ENCODE measurements at regions not wholly inside any gene's neighbourhood (a gene's known extent, or its start where the extent isn't known, plus 50 kb on each side); places are given as distances from the start of the nearest gene placed in this dataset.

GRCh38 chr15:96390986-96391385 is 60.5 kb downstream of the NR2F2 start:
- no peak for DNase-seq

- DNase-seq = peak; percentile 62
Measured at GRCh38 chr15:96392380-96393208, 62.1 kb downstream of the NR2F2 start.

GRCh38 chr15:96393209-96393513 is 62.7 kb downstream of the NR2F2 start:
- no peak for DNase-seq

- no peak for DNase-seq
Measured at GRCh38 chr15:96395687-96396086, 65.2 kb downstream of the NR2F2 start.

GRCh38 chr15:96398776-96399175 is 68.3 kb downstream of the NR2F2 start:
- DNase-seq = no peak

- DNase-seq = no peak
Measured at GRCh38 chr15:96402403-96402802, 71.9 kb downstream of the NR2F2 start.

GRCh38 chr15:96403071-96403470 is 72.6 kb downstream of the NR2F2 start:
- no peak for DNase-seq

GRCh38 chr15:96403932-96404331 is 73.4 kb downstream of the NR2F2 start:
- no peak for DNase-seq

- no peak for DNase-seq
Measured at GRCh38 chr15:96404560-96404959, 74.1 kb downstream of the NR2F2 start.

GRCh38 chr15:96406291-96406690 is 75.8 kb downstream of the NR2F2 start:
- DNase-seq = no peak

GRCh38 chr15:96406701-96407100 is 76.2 kb downstream of the NR2F2 start:
- DNase-seq = no peak

- no peak for DNase-seq
Measured at GRCh38 chr15:96407482-96407881, 77.0 kb downstream of the NR2F2 start.

GRCh38 chr15:96408591-96409183 is 78.2 kb downstream of the NR2F2 start:
- no peak for DNase-seq

- DNase-seq = no peak
Measured at GRCh38 chr15:96409215-96410138, 79.0 kb downstream of the NR2F2 start.

GRCh38 chr15:96410175-96411055 is 79.9 kb downstream of the NR2F2 start:
- DNase-seq = no peak

- no peak for DNase-seq
Measured at GRCh38 chr15:96411056-96412031, 80.8 kb downstream of the NR2F2 start.

GRCh38 chr15:96412045-96412905 is 81.8 kb downstream of the NR2F2 start:
- no peak for DNase-seq

GRCh38 chr15:96412906-96413231 is 82.4 kb downstream of the NR2F2 start:
- DNase-seq = no peak

- no peak for DNase-seq
Measured at GRCh38 chr15:96413657-96414056, 83.2 kb downstream of the NR2F2 start.

- no peak for DNase-seq
Measured at GRCh38 chr15:96414875-96415274, 84.4 kb downstream of the NR2F2 start.

Measured in islet precursor cell (in vitro differentiated cells).